Brain microvascular endothelial cell (primary cell): ENCODE measurements at regions not wholly inside any gene's neighbourhood (a gene's known extent, or its start where the extent isn't known, plus 50 kb on each side); places are given as distances from the start of the nearest gene placed in this dataset.

Source experiments
- DNase-seq: peaks from one replicate; pipeline ENCODE4 v3.0.0-alpha.2; 2020
- H3K27ac ChIP-seq: fragments of 250-450 bp; sonication (Bioruptor Pico); 2 replicates; pipeline ENCODE4 v1.5.1; 2020; ENCODE audit warnings: mild to moderate bottlenecking, moderate library complexity
- H3K27me3 ChIP-seq: fragments of 250-450 bp; sonication (Bioruptor Pico); replicated peaks from 2 replicates; pipeline ENCODE4 v1.5.1; 2020; ENCODE audit warnings: mild to moderate bottlenecking
- H3K36me3 ChIP-seq: fragments of 250-450 bp; sonication (Bioruptor Pico); replicated peaks from 2 replicates; pipeline ENCODE4 v1.5.1; 2020; ENCODE audit warnings: mild to moderate bottlenecking
- H3K4me3 ChIP-seq: 2 replicates; pipeline ENCODE4 v1.5.1; 2011; ENCODE audit warnings: low read depth, mild to moderate bottlenecking, control low read depth, low read length, moderate library complexity
- CTCF ChIP-seq: IDR thresholded peaks from 2 replicates; pipeline ENCODE4 v1.5.1; 2011; ENCODE audit warnings: low read depth, mild to moderate bottlenecking, moderate library complexity, low read length, control low read depth, inconsistent platforms; ENCODE audit errors: missing control alignments
- in situ Hi-C: cut with HindIII; loops from 2 replicates; pipeline ENCODE4 v1.10.0; 2017; ENCODE audit warnings: low sequenced_read_pairs, low pct_ligation_motif_present

- DNase-seq, result no peak
- TF ChIP-seq CTCF, result no peak
- Histone ChIP-seq H3K36me3 (no peaks in the 10 kb centered on the region), H3K4me3 (no peak overlapping the region), H3K27me3 (no peaks in the 10 kb centered on the region), H3K27ac (no peak overlapping the region)
- in situ Hi-C loops, result no loop called here
These were observed 375.6 kb upstream of the C11orf87 start for GRCh38 chr11:109046284-109046992.

- DNase-seq, result peak; percentile 21
These were observed 373.9 kb upstream of the C11orf87 start for GRCh38 chr11:109048098-109048497.

GRCh38 chr11:109051200-109051599 is 370.8 kb upstream of the C11orf87 start:
- in situ Hi-C loops, result no loop called here
- no peak for DNase-seq
- Histone ChIP-seq H3K4me3 (no peak overlapping the region), H3K27ac (no peak overlapping the region), H3K36me3 (no peaks in the 10 kb centered on the region), H3K27me3 (no peaks in the 10 kb centered on the region)
- TF ChIP-seq CTCF, result no peak

More at GRCh38 chr11:109048098-109048497, 373.9 kb upstream of the C11orf87 start:
- in situ Hi-C loops, result no loop called here
- Histone ChIP-seq H3K27me3 (no peaks in the 10 kb centered on the region), H3K36me3 (no peaks in the 10 kb centered on the region), H3K27ac (no peak overlapping the region), H3K4me3 (no peak overlapping the region)
- TF ChIP-seq CTCF, result no peak

- no peak for TF ChIP-seq CTCF
- in situ Hi-C loops, result no loop called here
- Histone ChIP-seq H3K36me3 (no peaks in the 10 kb centered on the region), H3K27ac (no peak overlapping the region), H3K27me3 (no peaks in the 10 kb centered on the region), H3K4me3 (no peak overlapping the region)
- no peak for DNase-seq
These were observed 362.6 kb upstream of the C11orf87 start for GRCh38 chr11:109059402-109059801.

GRCh38 chr11:109061394-109061793 is 360.6 kb upstream of the C11orf87 start:
- no peak overlapping the region for H3K27ac ChIP-seq
- H3K4me3 ChIP-seq, result no peak overlapping the region
- no peak for DNase-seq
- in situ Hi-C loops, result no loop called here
- no peaks in the 10 kb centered on the region for H3K27me3 ChIP-seq
- H3K36me3 ChIP-seq, result no peaks in the 10 kb centered on the region
- TF ChIP-seq CTCF, result no peak

- peak; percentile 45 for DNase-seq
- TF ChIP-seq CTCF, result no peak
- Histone ChIP-seq H3K27ac (no peak overlapping the region), H3K4me3 (no peak overlapping the region), H3K36me3 (no peaks in the 10 kb centered on the region), H3K27me3 (no peaks in the 10 kb centered on the region)
- in situ Hi-C loops, result no loop called here
These were observed 359.5 kb upstream of the C11orf87 start for GRCh38 chr11:109062445-109062844.
